Esophagus (tissue), 2 donors: ENCODE measurements at regions not wholly inside any gene's neighbourhood (a gene's known extent, or its start where the extent isn't known, plus 50 kb on each side); places are given as distances from the start of the nearest gene placed in this dataset.

Experiments
- H3K27ac ChIP-seq, 2 donors: one replicate each; pipeline ENCODE4 v1.5.1; 2013; ENCODE audit warnings: low read depth in 2 of 2, mild to moderate bottlenecking in 2 of 2, inconsistent platforms in 1 of 2, low read length in 1 of 2, moderate library complexity in 1 of 2
- H3K27me3 ChIP-seq, 2 donors: one replicate each; pipeline ENCODE4 v1.6.1; 2013; ENCODE audit warnings: low read length in 2 of 2, control low read depth in 1 of 2, mild to moderate bottlenecking in 1 of 2; ENCODE audit not compliant: insufficient read depth in 2 of 2, control insufficient read depth in 1 of 2
- H3K36me3 ChIP-seq, 2 donors: one replicate each; pipeline ENCODE4 v1.6.1; 2013; ENCODE audit warnings: low read length in 1 of 2; ENCODE audit not compliant: control insufficient read depth in 2 of 2, insufficient read depth in 2 of 2
- H3K4me1 ChIP-seq, 2 donors: one replicate each; pipeline ENCODE4 v1.6.1; 2013; ENCODE audit warnings: low read length in 1 of 2; ENCODE audit not compliant: control insufficient read depth in 2 of 2, insufficient read depth in 2 of 2
- H3K4me3 ChIP-seq, 2 donors: one replicate each; pipeline ENCODE4 v1.5.1; 2013; ENCODE audit warnings: low read length in 2 of 2, mild to moderate bottlenecking in 2 of 2, low read depth in 1 of 2, moderate library complexity in 1 of 2
- H3K9me3 ChIP-seq, 2 donors: one replicate each; pipeline ENCODE4 v1.6.1; 2013; ENCODE audit warnings: mild to moderate bottlenecking in 2 of 2, low read depth in 1 of 2, low read length in 1 of 2, moderate library complexity in 1 of 2; ENCODE audit not compliant: control insufficient read depth in 2 of 2, insufficient read depth in 1 of 2
- WGBS, 2 donors: extraction: QIAGEN DNeasy Blood & Tissue Kit; methylation state at CpG; one replicate each; pipeline ENCODE4 v1.1.7; 2013; 5-methylcytosine and 5-hydroxymethylcytosine counted together
- donor health status: healthy with polysubstance abuse.
- donor health status: Bipolar disorder and iron deficiency.

DNA sequence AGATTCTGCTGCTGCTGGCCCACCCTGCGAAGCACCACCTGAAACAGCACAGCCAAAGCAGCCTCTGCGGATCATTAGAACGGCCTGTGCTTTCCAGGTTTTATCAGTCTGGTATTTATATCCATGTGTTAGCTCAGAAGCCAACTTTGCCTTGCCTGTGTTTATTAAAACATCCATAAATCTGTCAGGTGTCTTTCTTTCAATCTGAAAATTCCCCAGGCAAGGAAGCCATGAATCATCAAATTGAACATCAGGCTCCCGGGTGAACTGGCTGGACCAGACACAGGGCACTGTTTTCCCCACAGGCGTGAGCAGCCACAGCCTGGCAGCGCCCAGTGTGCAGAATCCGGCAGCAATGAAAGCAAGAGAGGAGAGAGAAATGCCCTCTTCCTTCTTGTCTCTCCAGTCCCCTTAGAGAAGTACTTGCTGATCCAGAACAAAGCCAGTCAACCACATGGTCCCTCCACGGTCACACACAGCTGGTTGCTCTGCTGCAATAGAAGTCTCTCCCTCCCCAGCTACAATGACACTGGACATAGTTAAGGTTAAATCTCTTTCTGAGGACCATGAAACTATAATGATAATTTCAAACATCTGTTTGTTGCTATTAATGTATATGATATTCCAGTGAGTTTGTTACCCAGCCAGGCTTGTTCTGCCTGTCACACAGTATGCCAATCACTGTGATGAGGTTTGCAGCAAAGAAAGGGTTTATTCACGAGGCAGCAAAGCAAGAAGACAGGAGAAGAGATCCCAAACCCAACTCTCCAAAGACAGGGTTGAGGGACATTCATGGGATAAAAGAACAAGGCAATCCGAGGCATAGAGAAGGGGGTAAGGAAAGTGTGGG lies 212.1 kb upstream of the FMN2 start:
- peaks cover 0 to 9% of the 10 kb centered on the region in 2 donors for H3K4me1 ChIP-seq
- H3K9me3 ChIP-seq: no peaks in the 10 kb centered on the region
- H3K27me3 ChIP-seq: no peaks in the 10 kb centered on the region
- no peak overlapping the region for H3K4me3 ChIP-seq
- 50 to 57% methylated on average over 10 of the region's 10 CpGs for WGBS, 2 donors
- no peaks in the 10 kb centered on the region for H3K36me3 ChIP-seq
- peak overlapping the region; percentile 45 to 77 for H3K27ac ChIP-seq

DNA sequence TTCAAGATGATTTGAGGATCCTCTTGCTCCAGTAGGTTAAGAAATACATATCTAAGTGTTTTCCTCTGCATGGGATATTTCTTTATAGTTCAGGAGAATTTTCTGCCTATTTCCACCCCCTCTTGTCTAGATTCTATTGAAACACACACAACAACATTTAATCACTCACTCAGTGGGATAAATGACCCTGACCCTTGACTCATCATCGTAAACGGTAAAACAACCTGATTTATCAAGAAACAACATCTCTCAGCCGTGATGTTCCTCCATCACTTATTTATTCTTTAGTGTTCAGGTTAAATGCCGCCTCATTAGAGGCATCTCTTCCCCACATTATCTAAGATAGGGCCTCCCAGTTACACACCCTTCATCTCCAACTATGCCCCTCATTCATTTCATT lies 208.7 kb upstream of the FMN2 start:
- Histone ChIP-seq H3K27ac (no peak overlapping the region), H3K4me1 (peaks cover 0 to 9% of the 10 kb centered on the region in 2 donors), H3K36me3 (no peaks in the 10 kb centered on the region), H3K27me3 (no peaks in the 10 kb centered on the region), H3K9me3 (peaks cover 0 to 4% of the 10 kb centered on the region in 2 donors), H3K4me3 (no peak overlapping the region)
- WGBS, 2 donors: 86 to 87% methylated on average over 4 of the region's 4 CpGs

DNA sequence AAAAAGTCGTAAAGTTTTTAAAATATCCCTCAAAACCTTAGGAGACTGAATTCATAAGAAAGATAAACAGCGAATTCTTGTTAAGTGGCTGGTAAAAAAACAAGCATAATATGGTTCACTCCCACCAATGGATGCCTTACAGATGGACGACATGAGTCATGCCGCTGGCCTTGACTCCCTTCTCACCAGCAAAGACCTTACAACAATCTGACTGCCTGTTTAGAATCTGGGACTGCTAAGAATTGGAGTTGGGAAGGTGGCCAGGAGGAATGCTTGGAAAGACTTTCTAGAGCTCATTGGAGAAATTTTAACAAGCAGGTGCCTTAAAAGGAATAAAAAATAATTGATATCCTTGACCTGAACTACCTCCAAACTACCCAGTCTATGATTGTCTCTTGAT lies 206.9 kb upstream of the FMN2 start:
- Histone ChIP-seq H3K4me1 (peaks cover 0 to 4% of the 10 kb centered on the region in 2 donors), H3K27ac (no peak overlapping the region), H3K9me3 (peaks cover 0 to 4% of the 10 kb centered on the region in 2 donors), H3K36me3 (no peaks in the 10 kb centered on the region), H3K4me3 (no peak overlapping the region), H3K27me3 (no peaks in the 10 kb centered on the region)
- 86 to 88% methylated on average over 4 of the region's 4 CpGs for WGBS, 2 donors

DNA sequence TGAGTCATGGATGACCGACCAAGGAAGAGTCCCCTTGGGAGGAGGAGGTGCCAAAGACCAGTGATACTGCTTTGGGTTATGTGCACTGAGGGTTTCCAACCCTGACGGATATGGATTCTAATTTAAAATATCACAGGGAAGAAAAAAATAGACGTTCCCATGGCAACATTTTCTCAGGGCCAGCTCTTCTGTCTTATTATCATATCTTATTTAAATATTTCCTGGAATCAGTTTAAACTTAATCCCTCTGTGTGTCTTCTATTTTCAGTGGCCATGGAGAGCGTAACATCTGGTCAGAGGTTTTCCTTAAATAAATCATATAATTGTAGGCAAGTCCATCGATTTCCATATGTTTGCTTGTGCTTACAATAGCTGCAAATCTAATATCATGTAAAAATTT lies 205.4 kb upstream of the FMN2 start:
- peaks cover 0 to 4% of the 10 kb centered on the region in 2 donors for H3K9me3 ChIP-seq
- 71 to 80% methylated on average over 5 of the region's 5 CpGs for WGBS, 2 donors
- no peaks in the 10 kb centered on the region for H3K27me3 ChIP-seq
- H3K27ac ChIP-seq: no peak overlapping the region
- H3K4me3 ChIP-seq: no peak overlapping the region
- H3K4me1 ChIP-seq: no peaks in the 10 kb centered on the region
- H3K36me3 ChIP-seq: no peaks in the 10 kb centered on the region

DNA sequence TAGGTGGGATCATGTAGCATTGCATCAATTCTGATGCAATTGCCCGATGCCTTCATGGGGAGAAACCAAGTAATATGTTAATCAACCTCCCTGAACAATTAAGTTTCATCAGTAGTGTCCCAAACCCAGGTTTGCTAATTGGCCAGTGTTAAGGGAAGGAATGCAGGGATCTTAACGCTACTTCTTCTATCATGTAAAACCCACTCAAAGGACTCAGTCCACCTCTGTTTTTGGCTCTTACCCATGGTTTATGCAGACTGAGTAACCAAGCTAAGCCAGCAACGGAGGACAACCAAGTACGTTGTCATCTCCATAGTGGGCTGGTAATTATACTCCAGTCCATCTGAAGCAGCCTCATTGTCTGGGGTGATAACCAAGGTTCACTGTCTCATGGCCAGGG lies 203.0 kb upstream of the FMN2 start:
- H3K27ac ChIP-seq: no peak overlapping the region
- H3K27me3 ChIP-seq: no peaks in the 10 kb centered on the region
- 88 to 91% methylated on average over 4 of the region's 4 CpGs for WGBS, 2 donors
- no peak overlapping the region for H3K4me3 ChIP-seq
- H3K9me3 ChIP-seq: peaks cover 0 to 4% of the 10 kb centered on the region in 2 donors
- H3K36me3 ChIP-seq: no peaks in the 10 kb centered on the region
- no peaks in the 10 kb centered on the region for H3K4me1 ChIP-seq

DNA sequence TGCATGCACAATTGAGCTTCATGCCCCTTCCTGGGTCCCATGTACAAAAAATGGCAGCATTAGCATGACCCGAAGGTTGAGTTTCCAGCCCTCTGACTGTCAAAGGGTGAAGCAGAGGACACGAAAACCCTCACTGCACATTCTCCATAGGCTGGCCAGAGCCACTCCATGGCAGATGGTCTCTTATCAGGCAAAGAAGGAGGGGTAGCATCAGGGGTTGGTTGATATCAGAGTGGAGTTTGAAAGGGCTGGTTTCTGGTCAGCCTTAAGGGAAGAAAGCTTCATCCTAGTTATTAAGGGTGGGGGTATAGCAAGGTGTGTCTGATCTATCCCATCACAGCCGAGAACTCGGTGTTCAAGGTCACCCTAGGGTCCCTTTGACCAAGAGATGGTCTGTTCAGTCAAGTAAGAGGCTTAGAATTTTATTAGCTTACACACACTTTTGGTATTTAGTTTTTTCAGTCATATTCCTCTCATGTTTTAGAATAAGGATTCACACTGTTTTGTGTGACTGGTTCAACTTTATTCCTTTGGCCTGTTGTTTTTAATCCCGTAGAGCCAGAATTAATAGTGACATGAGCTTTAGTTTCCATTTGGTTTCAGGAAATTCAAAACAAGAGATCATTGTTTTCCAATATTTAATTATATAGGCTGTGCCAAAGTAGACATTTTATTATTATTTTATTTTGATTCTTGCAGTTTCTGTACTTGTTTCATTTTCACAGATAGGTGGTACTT lies 199.9 kb upstream of the FMN2 start:
- 78 to 79% methylated on average over 5 of the region's 5 CpGs for WGBS, 2 donors
- H3K27ac ChIP-seq: no peak overlapping the region

DNA sequence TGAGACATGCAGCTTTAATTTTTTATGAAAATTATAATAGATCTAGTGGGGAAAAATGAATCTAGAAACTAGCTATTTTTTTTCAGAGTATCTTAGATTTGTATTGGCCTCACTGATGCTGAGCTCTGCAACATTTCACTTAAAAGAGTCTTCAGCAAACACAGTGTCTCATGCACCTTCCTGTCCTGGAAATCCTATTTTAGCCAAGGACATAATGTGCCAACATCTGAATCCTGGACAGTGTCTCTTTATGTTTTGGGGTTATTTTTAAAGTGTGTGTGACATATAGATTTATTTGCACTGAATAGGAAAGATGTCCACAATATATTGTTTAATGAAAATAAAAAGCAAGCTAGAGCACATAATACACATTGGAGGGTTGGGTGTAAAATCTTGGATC lies 199.1 kb upstream of the FMN2 start:
- H3K27ac ChIP-seq: no peak overlapping the region
- H3K27me3 ChIP-seq: no peaks in the 10 kb centered on the region
- H3K9me3 ChIP-seq: no peaks in the 10 kb centered on the region
- H3K36me3 ChIP-seq: no peaks in the 10 kb centered on the region
- no peaks in the 10 kb centered on the region for H3K4me1 ChIP-seq
- H3K4me3 ChIP-seq: no peak overlapping the region

More for the DNA sequence above, 199.9 kb upstream of the FMN2 start:
- Histone ChIP-seq H3K36me3 (no peaks in the 10 kb centered on the region), H3K4me1 (no peaks in the 10 kb centered on the region), H3K27me3 (no peaks in the 10 kb centered on the region), H3K4me3 (no peak overlapping the region), H3K9me3 (peaks cover 0 to 2% of the 10 kb centered on the region in 2 donors)

DNA sequence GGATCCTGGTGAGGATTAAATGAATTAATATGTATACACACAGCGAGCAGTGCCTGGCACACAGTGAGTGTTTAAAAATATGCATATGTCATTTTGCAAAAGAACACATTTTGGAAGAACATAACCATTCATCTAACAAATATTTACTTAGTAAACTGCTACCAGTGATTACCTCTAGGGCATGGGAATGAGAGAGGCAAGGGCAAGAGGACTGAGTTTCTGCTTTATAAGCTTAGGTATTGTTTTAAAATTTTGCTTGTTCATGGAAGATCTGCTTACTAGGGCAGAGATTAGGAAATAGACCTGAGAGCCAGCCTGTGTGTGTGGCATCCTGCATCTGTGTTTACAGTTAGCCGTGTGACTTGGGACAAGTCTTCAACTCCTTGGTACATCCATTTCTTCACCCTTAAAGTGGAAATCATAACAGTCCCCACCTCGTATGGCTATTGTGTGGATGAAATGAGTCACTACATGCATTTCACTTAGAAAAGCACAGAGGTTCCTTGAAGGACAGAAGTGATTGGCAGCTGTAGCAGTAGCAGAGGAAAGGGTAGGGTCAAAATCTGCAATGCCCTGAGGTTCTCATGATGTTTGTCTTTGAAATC lies 198.5 kb upstream of the FMN2 start:
- H3K27me3 ChIP-seq: no peaks in the 10 kb centered on the region
- H3K4me1 ChIP-seq: no peaks in the 10 kb centered on the region
- 25 to 31% methylated on average over 3 of the region's 3 CpGs for whole genome bisulfite sequencing, 2 donors
- no peaks in the 10 kb centered on the region for H3K36me3 ChIP-seq
- no peak overlapping the region for H3K4me3 ChIP-seq
- H3K27ac ChIP-seq: no peak overlapping the region
- no peaks in the 10 kb centered on the region for H3K9me3 ChIP-seq

DNA sequence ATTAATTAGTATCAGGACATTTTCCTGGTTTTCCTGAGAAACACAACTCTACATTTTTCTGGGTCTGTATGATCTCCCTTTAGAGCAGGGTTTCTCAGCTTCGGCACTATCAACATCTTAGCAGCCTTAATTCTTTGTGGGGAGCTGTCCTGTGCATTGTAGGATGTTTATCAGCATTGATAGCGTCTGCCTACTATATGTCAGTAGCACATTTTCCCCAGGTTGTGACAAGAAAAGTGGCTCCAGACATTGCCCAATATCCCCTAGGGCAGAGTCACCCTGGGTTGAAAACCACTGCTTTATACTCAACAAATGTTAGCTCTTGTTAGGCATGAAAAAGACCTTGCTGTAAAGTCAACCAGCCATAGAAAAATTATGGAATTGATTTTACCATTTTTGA lies 195.1 kb upstream of the FMN2 start:
- H3K27ac ChIP-seq: no peak overlapping the region
- H3K4me3 ChIP-seq: no peak overlapping the region
- no peaks in the 10 kb centered on the region for H3K36me3 ChIP-seq
- no peaks in the 10 kb centered on the region for H3K27me3 ChIP-seq
- 81 to 84% methylated on average over 2 of the region's 2 CpGs for WGBS, 2 donors
- H3K4me1 ChIP-seq: no peaks in the 10 kb centered on the region
- H3K9me3 ChIP-seq: no peaks in the 10 kb centered on the region
